Body of pancreas (tissue), 4 donors: ENCODE measurements at regions not wholly inside any gene's neighbourhood (a gene's known extent, or its start where the extent isn't known, plus 50 kb on each side); places are given as distances from the start of the nearest gene placed in this dataset.

Experiments used
- POLR2A ChIP-seq, 3 donors: fragments of 450-650 bp; IDR thresholded peaks; one replicate each; pipeline ENCODE4 v1.6.1; 2016; ENCODE audit warnings: antibody characterized with exemption in 3 of 3, mild to moderate bottlenecking in 2 of 3
- TF ChIP-seq, protein P1 (sequence below), 7 experiments: fragments of 450-650 bp in 4 of 7; fragments of 200-600 bp in 3 of 7; sonication (generic) in 3 of 7; IDR thresholded peaks; one replicate each; pipeline ENCODE4 v1.5.1; 2016 to 2019; ENCODE audit warnings: antibody characterized with exemption in 7 of 7

DNA sequence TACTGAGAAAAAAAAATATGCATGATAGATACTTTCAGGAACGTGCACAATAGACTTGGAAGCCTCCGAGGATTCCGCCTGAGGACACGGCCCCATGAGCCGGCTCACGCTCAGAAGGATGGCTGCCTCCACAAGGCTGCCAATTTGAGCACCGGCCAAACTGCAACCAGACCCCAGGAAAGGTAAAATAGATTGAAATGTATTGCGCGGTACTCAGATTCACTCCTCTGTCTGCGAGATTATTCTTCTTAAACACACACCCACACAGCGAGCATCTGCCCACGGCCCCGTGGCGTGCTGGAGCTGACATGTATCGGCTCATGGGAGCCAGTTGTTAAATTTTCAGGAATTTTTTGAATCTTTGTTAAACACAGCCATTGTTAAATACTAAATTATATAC, 653.2 kb upstream of the MKI67 start:
- TF ChIP-seq, protein P1, sequence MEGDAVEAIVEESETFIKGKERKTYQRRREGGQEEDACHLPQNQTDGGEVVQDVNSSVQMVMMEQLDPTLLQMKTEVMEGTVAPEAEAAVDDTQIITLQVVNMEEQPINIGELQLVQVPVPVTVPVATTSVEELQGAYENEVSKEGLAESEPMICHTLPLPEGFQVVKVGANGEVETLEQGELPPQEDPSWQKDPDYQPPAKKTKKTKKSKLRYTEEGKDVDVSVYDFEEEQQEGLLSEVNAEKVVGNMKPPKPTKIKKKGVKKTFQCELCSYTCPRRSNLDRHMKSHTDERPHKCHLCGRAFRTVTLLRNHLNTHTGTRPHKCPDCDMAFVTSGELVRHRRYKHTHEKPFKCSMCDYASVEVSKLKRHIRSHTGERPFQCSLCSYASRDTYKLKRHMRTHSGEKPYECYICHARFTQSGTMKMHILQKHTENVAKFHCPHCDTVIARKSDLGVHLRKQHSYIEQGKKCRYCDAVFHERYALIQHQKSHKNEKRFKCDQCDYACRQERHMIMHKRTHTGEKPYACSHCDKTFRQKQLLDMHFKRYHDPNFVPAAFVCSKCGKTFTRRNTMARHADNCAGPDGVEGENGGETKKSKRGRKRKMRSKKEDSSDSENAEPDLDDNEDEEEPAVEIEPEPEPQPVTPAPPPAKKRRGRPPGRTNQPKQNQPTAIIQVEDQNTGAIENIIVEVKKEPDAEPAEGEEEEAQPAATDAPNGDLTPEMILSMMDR (IDR thresholded peaks at IDR 0.05): no peak
- no peak for TF ChIP-seq POLR2A (IDR thresholded peaks at IDR 0.05)
